GM19455 (cell line): ENCODE measurements at regions not wholly inside any gene's neighbourhood (a gene's known extent, or its start where the extent isn't known, plus 50 kb on each side); places are given as distances from the start of the nearest gene placed in this dataset.

Experiments used
- ATAC-seq: cut with Tn5 transposase; IDR thresholded peaks from one replicate; pipeline ENCODE4 v1.9.1; 2021; ENCODE audit not compliant: unreplicated experiment

- no peak for ATAC-seq
Measured at GRCh38 chr22:49193901-49194465, 633.7 kb downstream of the BRD1 start.

DNA sequence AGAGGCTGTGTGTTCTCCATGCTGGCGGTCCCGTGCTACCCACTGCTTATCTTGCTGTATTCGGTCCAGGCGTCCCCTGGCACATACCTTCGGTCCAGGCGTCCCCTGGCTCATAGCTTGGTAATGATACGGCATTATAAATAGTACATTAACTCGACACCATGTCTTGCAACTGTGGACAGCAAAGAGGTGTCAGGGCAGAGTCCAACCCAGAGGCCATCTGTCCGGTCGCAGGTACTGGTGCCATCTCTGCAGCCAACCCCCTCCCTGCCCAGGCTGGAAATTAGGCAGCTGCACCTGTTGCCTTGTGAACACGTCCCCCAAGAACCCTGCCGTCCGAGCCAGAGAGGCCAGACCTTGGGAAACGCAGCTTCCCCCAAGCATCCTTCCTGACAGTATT, 634.3 kb downstream of the BRD1 start:
- no peak for ATAC-seq

DNA sequence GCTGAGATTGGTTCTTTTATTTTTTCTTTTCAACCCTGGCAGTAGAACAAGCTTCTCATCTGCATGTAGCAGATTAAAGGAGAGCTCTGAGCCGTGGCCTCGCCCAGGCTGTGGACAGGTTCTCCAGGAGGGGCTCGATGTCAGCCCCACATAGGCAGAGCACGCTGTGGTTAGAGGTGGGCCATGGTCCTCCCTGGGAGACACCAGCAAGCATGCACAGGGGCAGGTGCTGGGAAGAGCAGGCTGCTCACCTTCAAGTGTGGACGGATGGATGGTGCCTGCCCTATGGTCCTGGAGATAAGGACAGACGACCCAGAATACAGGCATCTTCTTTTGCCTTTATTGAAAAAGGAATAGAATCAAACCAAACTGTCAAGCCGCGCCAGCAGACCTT, 634.8 kb downstream of the BRD1 start:
- no peak for ATAC-seq

GRCh38 chr22:49192180-49192856, 635.4 kb downstream of the BRD1 start:
- ATAC-seq = no peak

DNA sequence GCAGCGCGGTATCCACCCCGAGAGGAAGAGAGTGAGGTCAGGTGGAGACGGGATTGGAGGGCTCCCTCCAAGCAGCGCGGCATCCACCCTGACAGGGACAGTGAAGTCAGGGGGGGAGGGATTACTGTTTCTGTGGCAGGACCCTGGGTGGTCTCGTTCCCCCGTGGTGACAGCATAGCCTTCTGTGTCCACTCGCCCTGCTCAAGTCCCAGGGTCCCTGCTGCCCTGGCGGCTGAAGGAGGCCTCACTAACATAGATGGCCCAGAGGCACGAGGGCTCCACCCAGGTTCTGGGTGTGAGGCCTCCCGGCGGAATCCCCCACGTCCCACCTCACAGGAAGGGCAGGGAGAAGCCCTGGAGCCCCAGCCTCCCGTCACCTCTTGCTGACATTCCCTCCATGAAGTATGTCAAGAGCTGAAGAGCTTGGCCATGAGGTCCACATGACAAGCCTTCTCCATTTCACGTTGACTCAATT, 636.1 kb downstream of the BRD1 start:
- ATAC-seq = no peak

DNA sequence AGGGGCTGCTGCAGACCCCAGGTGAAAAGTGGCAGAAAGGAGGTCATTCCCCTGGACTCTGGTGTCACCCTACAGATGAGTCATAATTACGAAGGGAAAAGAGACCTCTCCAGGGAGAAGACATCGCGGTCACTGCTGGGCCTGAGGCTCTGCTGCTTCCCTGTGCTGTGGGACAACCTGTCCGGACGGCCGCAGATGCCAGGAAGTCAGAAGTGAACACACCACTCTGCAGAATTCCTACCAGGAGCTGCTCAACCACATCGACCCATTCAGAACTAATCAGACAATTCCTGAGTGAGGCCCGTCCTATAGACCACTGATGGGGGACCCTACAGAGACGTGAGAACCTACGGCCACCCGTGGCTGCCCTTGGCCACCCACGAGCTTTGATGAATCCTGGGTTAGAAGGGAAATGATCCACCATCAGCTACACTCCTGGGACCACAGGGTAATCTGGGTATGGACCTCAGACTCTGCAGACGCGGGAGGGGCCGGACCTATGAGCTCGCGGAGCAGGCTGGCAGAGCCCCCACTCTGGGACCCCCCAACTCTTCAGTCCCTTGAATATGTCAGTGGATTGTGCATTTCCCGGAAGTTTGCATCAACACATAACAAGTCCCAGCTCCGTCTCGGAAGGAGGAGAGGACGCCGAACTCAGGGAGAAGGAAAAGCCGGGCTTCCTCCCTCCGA, 636.7 kb downstream of the BRD1 start:
- ATAC-seq = no peak

DNA sequence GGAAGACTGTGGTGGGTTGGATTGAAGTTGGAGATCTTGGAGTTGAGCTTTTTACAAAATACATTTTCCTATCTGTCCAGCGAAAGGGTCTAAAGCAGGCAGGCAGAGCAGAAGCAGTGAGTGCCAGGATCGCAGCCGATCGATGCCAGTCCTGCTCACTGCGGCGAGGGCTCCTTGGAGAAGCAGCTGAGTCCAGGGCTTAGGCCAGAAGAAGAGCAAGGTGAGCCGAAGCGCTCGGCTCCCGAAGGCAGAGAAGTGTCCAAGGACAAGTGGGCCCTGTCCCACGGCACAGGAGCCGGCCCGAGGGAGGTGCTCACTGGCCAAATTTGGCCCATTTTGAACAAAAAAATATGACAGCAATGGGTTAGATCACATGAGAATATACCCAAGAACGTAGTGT, 637.8 kb downstream of the BRD1 start:
- ATAC-seq = no peak

GRCh38 chr22:49188591-49188990, 639.1 kb downstream of the BRD1 start:
- ATAC-seq = no peak

GRCh38 chr22:49188091-49188490, 639.6 kb downstream of the BRD1 start:
- no peak for ATAC-seq

- ATAC-seq = no peak
Measured at GRCh38 chr22:49186762-49187161, 640.9 kb downstream of the BRD1 start.

- no peak for ATAC-seq
Measured at GRCh38 chr22:49186293-49186692, 641.4 kb downstream of the BRD1 start.

GRCh38 chr22:49185312-49185969, 642.2 kb downstream of the BRD1 start:
- no peak for ATAC-seq

DNA sequence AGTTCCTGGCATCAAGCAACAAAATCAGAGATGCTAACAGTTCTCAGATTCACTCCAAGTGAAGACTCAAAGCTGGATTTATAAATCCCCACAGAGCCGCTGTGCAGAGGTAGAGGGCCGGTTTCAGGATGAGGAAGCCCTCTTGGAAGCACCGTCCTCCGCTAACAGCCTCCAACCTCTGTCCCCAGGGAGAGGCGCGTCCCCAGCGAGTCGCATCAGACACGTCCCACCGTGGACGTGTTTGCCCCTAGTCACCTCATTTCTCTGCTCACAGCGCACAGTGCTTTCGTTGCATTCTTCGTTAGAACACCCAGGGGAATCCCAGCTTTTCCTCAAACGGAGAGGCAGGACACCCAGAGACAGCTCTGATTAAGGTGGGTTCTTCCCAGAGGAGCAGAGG, 642.9 kb downstream of the BRD1 start:
- ATAC-seq = no peak

DNA sequence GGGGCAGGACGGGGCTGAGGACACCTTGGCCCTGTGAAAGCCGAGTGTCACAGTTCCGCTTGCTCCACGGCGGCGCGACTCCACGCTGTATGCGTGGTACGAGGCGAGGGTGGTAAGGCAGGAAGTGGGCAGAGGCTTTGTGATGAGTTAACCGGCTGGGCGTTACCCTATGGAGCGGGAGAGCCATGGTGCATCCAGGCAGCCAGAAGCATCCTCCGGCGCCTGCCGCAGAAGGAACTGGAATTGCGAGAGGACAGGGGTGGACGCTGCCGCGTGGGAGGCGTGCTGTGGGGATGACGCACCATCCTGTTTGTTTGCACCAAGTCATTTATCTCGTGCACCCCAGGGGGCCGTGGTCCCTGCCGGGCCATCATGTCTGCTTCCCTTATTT, 643.9 kb downstream of the BRD1 start:
- ATAC-seq = no peak

GRCh38 chr22:49183208-49183825, 644.4 kb downstream of the BRD1 start:
- no peak for ATAC-seq

DNA sequence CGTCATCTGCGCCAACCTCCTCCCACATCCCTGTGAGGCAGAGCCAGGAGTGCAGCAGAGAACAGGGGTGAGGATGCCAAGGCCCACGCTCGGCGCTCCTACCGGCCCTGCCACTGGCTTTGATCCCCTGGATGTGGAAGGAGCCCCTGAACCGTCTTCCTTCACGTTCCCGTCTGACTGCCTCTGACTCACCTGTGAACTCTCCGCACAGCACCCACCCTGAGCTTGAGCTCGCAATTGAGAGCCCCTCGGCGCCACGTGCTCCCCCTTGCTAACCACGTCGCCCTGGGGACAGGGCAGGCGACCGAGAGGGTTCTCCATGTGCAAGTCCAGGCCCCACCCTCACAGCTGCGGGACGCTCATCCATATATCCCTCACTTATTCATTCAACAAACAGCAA, 645.3 kb downstream of the BRD1 start:
- ATAC-seq = no peak

DNA sequence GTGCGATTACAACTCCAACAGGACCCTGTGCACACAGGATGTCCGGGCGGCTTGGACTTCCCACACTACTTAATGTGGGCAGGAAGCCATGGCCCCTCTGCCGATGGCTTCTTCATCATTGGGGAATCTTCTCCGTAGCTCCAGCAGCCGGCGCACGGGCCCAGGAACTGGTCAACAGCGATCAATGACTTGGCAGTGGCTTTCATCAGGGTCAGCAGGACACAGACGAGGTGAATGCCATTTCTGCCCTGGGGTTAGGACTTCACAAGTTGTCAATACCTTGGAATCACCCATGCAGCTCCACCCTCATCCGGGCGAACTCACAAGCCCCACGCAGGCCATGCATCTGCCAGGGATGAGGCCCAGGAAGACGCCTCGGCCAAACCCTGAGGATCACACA, 645.7 kb downstream of the BRD1 start:
- no peak for ATAC-seq

DNA sequence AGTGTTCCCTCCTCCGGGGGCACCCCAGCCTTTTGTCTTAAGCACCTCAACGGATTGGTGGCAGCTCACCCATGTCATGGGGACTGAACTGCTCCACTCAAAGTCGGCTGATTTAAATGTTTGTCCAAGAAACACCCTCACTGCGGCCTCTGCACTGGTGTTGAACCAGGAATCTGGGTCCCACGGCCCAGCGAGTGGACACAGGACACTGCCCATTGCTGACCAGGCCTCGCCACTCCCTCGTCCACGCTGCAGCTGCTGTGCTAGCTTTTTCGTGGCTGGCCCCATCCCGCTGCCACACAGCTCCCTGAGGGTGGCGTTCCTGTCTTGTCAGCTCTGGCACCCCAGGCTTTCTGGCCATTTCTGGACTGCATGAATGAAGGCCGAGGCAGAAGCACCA, 646.2 kb downstream of the BRD1 start:
- no peak for ATAC-seq

- ATAC-seq = no peak
Measured at GRCh38 chr22:49180683-49181024, 647.0 kb downstream of the BRD1 start.

DNA sequence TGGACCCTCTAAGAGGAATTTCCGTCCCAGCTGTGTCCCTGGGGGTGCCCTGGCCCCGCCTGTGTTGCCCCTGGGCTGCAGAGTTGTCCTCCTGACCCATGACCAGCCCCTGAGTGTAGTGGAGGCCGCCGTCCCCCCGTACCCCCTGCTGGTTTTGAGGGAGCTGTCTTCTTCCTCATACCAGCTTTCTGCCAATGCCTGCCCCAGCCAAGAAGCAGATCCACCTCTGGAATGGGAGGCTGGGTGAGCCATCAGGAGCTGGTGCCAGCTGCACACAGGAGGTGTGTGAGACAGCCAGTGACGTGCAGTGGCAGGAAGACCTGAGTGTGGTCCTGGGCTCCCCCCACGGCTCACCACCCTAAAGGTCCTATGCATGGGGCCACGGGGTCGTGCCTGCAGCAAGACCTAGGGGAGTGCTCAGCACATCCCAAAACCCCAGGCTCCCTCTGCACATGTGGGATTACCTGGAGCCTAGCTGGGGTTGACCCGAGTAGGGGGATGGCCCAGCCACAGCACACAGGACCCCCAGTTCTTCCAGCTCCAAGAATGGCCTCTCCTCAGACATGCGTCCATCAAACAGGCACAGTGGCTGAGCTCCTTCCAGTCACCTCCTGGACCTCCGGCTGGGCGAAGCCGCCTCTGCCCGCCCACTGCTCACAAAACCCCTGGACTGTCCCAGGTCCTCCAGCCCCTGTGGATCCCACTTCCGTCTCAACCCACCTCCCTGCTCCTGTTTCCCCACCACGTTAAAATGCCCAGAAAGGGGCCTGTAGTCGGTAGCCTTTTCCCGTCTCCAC, 647.6 kb downstream of the BRD1 start:
- no peak for ATAC-seq

DNA sequence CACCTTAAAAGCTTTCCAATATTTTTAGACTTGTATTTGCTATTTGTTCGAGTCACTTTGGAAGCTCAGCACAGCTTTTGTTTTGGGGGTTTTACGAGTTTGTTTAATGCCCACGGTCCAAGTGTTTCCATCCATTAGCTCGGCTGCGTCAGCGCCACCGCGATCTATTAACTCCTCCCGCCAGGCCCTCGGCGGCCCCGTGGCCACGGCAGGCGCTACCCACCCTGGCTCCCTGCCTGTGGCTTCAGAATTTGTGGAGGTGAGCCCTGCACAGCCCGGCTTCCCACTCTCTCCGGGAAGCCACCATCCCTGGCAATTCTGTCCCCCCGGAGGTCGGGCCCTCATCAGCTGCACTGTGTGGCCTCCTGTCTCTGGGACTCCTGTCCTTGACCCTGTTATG, 648.5 kb downstream of the BRD1 start:
- no peak for ATAC-seq
